ENCODE measurements at regions not wholly inside any gene's neighbourhood (a gene's known extent, or its start where the extent isn't known, plus 50 kb on each side); places are given as distances from the start of the nearest gene placed in this dataset.

- peak; percentile 59 for TF ChIP-seq CTCF (IDR thresholded peaks at IDR 0.05)
- TF ChIP-seq NFIC (IDR thresholded peaks at IDR 0.05; ENCODE audit: borderline replicate concordance) = no peak
Observed at GRCh38 chr6:80742481-80742880, 636.0 kb downstream of the BCKDHB start (continued).

GRCh38 chr6:80733641-80734040, 627.2 kb downstream of the BCKDHB start:
- ChIA-PET POLR2A (no interaction called here), CTCF (interaction anchor here (0.6 to 2.1 kb wide), 2 partner anchors 9 to 1266 kb away, joined by 3 to 8 read pairs; no protein-coding TSS in a partner anchor)
- H3K4me3 ChIP-seq (ENCODE audit: low read depth in 2 of 2, low read length in 1 of 2) = no peak overlapping the region
- H3F3A ChIP-seq (replicated peaks; ENCODE audit: insufficient read depth) = no peaks in the 10 kb centered on the region
- H2AFZ ChIP-seq (ENCODE audit: low read depth) = peak overlapping the region; percentile 17; the same call in 1 of the 2 replicates
- TF ChIP-seq EZH2phosphoT487 (IDR thresholded peaks at IDR 0.05; ENCODE audit: borderline replicate concordance, low read depth) (no peak), RFX5 (IDR thresholded peaks at IDR 0.05; ENCODE audit: low read length) (no peak), RAD21 (IDR thresholded peaks at IDR 0.05; ENCODE audit: low read length) (no peak), EP300 (IDR thresholded peaks at IDR 0.05; ENCODE audit: borderline replicate concordance in 1 of 2, low read depth in 1 of 2, low read length in 1 of 2) (peak in 1 of 2 experiments; percentile 30; a peak in 1 of 4 replicates), CHD2 (IDR thresholded peaks at IDR 0.05; ENCODE audit: low read length, partially characterized antibody) (no peak), CTCF (IDR thresholded peaks at IDR 0.05) (no peak), SIN3A (IDR thresholded peaks at IDR 0.05; ENCODE audit: borderline replicate concordance, low read depth, low read length) (no peak)
- no peaks in the 10 kb centered on the region for H3K36me3 ChIP-seq (replicated peaks in 1 of 2; ENCODE audit: control insufficient read depth in 1 of 2, insufficient read depth in 2 of 2, low read length in 1 of 2)
- H3K79me2 ChIP-seq (ENCODE audit: insufficient read depth) = no peaks in the 10 kb centered on the region
- no peaks in the 10 kb centered on the region for H3K9me3 ChIP-seq
- peaks cover 4 to 5% of the 10 kb centered on the region in 2 experiments; a peak in 3 of 4 replicates for H3K4me1 ChIP-seq (ENCODE audit: control insufficient read depth in 1 of 2, insufficient read depth in 2 of 2, low read depth in 1 of 2, low read length in 1 of 2)
- no peaks in the 10 kb centered on the region for H3K27me3 ChIP-seq (ENCODE audit: insufficient read depth)
- no peaks in the 10 kb centered on the region for H4K20me1 ChIP-seq (ENCODE audit: insufficient read depth)
- H3K4me2 ChIP-seq = no peak overlapping the region
- peak overlapping the region in 1 of 2 experiments; percentile 76; a peak in 2 of 4 replicates for H3K27ac ChIP-seq (ENCODE audit: low read depth in 2 of 2, low read length in 1 of 2)
- H3K9me2 ChIP-seq = 0 out of 2 replicates have a peak, but pooled peaks cover 4% of the 10 kb centered on the region
- no peak for DNase-seq
- WGBS (ENCODE audit: low lambda C conversion rate) = 52% methylated on average over 2 of the region's 2 CpGs
- H3K9ac ChIP-seq = no peak overlapping the region

- ChIA-PET CTCF (no interaction called here), POLR2A (no interaction called here)
- H4K20me1 ChIP-seq (ENCODE audit: insufficient read depth) = no peaks in the 10 kb centered on the region
- no peaks in the 10 kb centered on the region for H3K36me3 ChIP-seq (replicated peaks in 1 of 2; ENCODE audit: control insufficient read depth in 1 of 2, insufficient read depth in 2 of 2, low read length in 1 of 2)
- H3F3A ChIP-seq (replicated peaks; ENCODE audit: insufficient read depth) = no peaks in the 10 kb centered on the region
- DNase-seq = no peak
- no peak overlapping the region for H3K27ac ChIP-seq (ENCODE audit: low read depth in 2 of 2, low read length in 1 of 2)
- H3K27me3 ChIP-seq (ENCODE audit: insufficient read depth) = no peaks in the 10 kb centered on the region
- no peak overlapping the region for H2AFZ ChIP-seq (ENCODE audit: low read depth)
- TF ChIP-seq EZH2phosphoT487 (IDR thresholded peaks at IDR 0.05; ENCODE audit: borderline replicate concordance, low read depth) (no peak), FOXM1 (IDR thresholded peaks at IDR 0.05; ENCODE audit: low read depth) (no peak), NRF1 (IDR thresholded peaks at IDR 0.05; ENCODE audit: low read depth, low read length) (no peak), SIN3A (IDR thresholded peaks at IDR 0.05; ENCODE audit: borderline replicate concordance, low read depth, low read length) (no peak), ELF1 (IDR thresholded peaks at IDR 0.05) (no peak), RCOR1 (IDR thresholded peaks at IDR 0.05; ENCODE audit: low read length) (no peak), YY1 (IDR thresholded peaks at IDR 0.05; ENCODE audit: low read depth) (no peak), GATA2 (CRISPR knock-in tag; IDR thresholded peaks at IDR 0.05) (no peak), JUND (IDR thresholded peaks at IDR 0.05) (no peak), RXRA (IDR thresholded peaks at IDR 0.05; ENCODE audit: borderline replicate concordance, low read depth) (no peak)
- H3K4me3 ChIP-seq (ENCODE audit: low read depth in 2 of 2, low read length in 1 of 2) = no peak overlapping the region
- H3K79me2 ChIP-seq (ENCODE audit: insufficient read depth) = no peaks in the 10 kb centered on the region
- peaks cover 4 to 5% of the 10 kb centered on the region in 2 experiments; a peak in 3 of 4 replicates for H3K4me1 ChIP-seq (ENCODE audit: control insufficient read depth in 1 of 2, insufficient read depth in 2 of 2, low read depth in 1 of 2, low read length in 1 of 2)
- no peaks in the 10 kb centered on the region for H3K9me2 ChIP-seq
- no peaks in the 10 kb centered on the region for H3K9me3 ChIP-seq
- WGBS (ENCODE audit: low lambda C conversion rate) = 73% methylated on average over 1 of the region's 1 CpG
- H3K9ac ChIP-seq = no peak overlapping the region
- no peak overlapping the region for H3K4me2 ChIP-seq
Observed at GRCh38 chr6:80728830-80729229, 622.4 kb downstream of the BCKDHB start.
